HG03575 (cell line): ENCODE measurements at regions not wholly inside any gene's neighbourhood (a gene's known extent, or its start where the extent isn't known, plus 50 kb on each side); places are given as distances from the start of the nearest gene placed in this dataset.

Experiments
- ATAC-seq: cut with Tn5 transposase; IDR thresholded peaks from one replicate; pipeline ENCODE4 v1.9.1; 2021; ENCODE audit not compliant: unreplicated experiment, insufficient number of reproducible peaks, low FRiP score; ENCODE audit errors: extremely low read depth

DNA sequence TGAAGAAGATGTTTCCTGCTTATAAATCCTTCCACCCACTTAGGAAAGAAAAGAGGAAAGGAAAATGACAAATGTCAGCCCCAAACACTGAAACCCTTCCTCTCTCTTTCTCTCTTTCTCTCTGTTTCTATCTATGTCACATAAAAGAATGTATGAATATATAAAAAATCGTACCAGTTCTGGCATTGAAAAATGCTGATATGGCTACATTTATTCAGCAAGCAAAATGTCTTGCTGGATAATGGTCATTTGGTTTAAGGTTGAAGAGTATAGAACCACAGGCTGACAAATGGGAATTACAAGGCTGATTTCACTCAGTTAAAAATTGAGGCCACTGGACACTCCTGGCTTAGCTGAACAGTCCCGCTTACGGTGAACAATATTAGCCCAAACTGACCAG lies 335.9 kb downstream of the PARP8 start:
- ATAC-seq, result no peak

DNA sequence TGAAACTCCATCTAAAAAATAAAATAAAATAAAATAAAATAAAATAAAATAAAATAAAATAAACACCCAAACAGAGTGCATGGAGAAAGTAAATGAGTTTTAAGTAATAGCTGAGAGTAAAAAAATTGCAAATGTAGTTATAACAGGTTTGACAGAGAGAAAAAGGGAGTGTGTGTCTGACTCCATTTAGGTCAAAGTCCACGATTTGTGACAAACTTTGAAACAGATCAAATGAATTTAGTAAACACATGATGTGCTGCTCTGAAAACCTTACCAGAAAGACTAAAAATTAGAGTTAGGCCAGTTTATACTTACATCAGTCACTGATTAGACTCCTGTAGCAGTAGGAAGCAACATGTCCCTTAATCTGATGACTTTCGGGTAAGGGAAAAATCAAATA lies 346.6 kb downstream of the PARP8 start:
- ATAC-seq, result no peak

DNA sequence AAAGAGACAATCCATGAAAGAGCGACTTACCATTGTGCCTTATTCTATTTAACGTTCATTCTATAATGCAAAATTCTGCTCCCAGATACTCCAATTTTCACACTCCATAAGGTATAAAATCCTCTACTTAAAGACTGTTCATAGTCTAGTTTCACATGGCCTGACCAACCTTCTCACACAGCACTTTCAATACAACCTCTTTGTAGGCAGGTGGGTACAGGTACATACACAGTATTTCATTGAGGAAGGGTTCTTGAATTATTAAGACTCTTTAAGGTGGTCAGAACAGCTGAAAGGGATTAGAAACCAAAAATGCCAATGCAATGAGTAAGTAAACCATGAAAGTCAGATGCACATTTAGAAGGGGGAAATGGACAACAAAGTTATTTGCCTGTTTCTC lies 352.0 kb downstream of the PARP8 start:
- no peak for ATAC-seq

DNA sequence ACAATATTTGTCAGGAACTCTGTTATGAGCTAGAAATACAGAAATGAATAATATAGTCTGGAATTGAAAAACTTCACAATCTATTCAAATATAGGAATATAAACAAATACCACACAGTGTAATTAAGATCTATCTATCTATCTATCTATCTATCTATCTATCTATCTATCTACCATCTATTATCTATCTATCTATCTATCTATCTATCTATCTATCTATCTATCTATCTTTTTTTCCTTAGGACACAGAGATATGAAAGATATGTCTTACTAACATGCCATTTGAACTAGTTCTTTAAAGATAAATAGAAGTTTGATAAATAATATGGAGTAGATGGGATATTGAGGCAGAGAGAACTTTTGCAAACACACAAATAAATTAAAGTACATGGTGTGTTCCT lies 357.8 kb downstream of the PARP8 start:
- no peak for ATAC-seq

DNA sequence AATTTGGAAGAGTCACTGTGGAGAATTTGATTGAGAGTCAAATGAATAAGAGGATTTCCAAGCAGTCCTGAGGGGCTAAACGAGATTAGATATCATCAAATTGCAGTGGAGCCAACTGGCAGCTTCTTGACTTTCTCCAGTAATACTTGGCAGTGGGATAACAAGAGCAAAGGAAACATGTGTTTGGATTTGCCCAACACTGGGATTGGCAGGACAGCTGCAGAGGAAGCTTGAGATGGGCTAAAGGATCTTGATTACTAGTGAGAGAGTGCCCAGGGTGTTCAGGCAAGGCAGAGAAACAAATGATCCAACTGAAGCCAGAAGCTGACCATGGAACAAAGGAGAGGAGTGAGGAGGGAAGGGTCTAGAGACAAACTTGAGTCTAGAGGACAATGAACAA lies 356.0 kb upstream of the ISL1 start:
- ATAC-seq, result no peak

DNA sequence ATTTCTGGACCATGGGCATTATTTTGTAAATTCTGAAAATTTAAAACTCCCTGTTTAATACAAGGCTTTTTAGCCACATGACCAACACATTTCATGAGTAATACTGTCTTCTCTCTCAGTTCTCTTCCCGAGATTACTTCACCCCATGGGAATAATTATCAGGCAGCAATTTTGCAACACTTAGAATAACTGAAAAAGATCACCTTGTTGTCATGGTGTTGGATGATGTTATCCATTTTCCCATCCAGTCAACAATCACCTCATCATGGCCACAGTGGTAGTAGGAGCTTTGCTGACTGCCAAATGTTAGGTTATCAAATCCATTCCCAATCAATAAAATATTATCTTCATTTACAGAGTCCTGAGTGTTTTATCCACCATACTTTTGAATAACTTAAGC lies 354.9 kb upstream of the ISL1 start:
- no peak for ATAC-seq

DNA sequence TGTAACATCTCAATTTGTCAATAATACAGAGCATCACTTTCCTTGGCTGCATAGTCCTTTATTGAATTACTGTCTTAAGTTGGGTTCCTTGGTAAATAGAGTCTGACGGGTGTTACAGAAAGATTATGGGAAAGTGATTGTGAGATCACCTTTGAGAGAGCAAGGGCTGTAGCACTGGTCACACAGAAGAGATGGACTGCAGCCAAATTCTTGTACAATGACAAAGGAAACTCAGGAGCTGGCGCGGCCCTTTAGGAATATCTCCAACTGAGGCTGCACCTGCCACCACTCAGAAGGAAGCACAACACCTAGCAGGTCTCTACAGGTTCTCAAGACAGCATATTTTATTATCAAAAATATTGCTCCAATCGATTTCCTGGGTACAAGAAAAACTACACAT lies 350.0 kb upstream of the ISL1 start:
- ATAC-seq, result no peak

DNA sequence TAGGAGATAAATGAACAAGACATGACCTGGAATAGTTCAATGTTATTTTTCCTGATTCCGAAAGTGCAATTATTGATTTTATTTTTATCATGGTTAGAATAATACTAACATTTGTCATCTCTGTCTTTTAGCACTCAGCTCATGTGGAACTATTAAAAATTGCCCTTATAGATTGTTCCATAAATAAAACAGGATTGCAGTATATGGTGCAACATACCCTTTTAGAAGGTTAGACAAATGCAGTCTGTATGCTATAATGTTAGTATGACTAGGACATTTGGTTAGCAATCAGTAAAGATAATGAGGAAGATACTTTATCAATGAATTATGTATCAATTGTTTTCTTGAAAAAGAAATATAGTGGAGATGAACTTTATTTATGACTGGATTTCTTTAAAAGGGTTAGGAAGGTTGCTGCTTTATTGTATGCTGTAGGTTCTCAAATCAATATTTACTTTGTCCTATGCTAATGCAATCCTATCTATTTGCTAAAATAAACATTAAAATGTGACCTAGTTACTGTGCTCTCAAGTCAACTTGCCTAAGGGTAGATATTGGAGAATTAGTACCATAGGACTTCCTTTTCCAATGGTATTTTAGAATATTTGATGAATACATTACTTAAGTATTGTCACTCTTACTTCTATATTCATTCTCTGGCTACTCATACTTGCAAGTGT lies 348.9 kb upstream of the ISL1 start:
- ATAC-seq, result no peak

DNA sequence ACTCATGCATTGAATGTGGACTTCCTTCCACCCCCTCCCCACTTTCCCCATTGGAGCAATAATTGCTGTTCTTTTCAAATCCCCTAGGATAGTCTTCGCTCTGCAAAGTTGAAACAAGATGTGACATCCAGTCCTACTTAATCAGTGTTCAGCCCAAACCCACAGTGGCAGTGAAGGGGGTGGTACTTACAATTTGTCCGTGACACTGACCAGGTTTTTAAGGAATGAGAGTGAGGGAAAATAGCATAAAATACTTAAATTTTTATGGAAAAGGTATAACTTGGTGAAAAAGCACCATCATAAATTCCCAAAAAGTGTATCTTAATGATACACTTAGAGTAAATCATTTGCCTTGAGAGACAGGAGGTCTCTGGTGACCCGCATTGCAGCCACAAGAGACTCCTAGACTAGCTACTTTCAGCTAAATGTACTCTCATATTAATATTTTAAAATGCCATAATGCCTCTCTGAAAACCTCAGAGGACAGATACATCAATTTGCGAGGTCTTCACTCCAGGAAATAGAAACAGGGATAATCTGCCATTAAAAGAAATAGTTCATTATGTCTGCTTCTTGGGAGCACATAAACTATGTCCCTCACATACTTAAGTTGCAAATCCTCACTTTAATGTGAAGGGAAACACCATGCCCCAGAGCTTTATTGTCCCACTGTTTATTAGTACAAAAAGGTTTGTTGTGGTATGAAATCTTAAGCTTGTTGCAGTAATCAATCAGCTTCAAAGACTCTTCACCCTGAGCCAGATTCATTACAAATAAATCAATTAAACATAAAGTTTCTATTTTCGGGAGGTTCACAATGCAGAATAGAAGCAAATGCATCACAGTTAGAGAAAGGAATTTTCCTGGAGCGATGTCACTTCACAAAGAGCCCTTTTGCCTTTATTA lies 343.6 kb upstream of the ISL1 start:
- ATAC-seq, result no peak

DNA sequence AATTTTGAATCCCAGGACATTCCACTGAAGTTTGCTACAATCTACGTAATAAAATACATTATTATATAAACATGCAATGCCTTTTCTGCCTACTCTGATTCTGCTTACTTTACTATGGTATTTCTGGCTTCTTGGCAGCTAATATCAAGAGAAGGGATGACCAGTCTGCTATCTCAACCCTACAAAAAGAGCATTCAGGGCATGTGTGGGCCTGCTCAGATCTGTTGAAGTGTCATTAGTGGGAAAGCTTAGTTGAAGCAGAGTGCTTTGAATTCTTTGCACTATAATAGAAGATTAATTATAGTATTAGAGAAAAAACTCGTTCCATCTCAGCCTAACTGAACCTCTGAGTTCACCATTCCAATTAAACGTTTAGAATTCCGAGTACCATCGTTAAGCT lies 339.5 kb upstream of the ISL1 start:
- ATAC-seq, result no peak

DNA sequence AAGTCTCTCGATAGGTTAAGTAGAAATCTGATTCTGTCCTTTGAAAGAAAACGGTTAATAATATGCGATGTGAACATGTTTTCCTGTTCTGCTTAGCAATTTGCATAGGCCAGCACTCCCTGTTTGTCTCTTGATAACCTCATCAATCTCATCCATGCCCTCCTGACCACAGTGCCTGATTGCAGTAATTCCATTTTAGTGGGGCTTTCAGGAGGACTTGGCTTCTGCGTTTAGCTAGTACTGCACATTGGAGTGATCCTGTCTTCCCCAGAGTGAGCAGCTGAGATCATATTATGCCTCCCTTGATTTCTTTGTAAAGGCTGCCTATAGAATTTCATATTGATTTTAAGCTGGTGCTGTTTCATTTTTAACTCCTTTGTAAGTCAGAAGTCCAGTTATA lies 335.9 kb upstream of the ISL1 start:
- no peak for ATAC-seq

DNA sequence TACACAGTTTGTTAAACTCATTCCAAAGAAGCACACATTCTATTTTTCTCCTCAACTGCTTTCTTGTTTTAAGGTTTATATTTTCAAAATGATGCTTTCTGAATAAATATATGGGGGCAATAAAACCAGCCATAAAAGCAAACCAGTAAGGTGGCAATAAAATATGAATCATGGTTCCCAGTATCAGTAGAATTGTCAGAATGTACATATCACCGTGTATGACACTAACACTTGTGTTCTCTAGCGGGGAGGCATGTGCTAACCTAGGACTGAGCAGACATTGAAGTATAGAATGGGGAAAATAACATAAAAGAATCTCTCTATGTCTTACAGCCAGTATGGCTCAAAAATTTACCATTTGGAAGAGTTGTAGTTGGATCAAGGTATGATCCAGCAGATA lies 329.9 kb upstream of the ISL1 start:
- no peak for ATAC-seq

DNA sequence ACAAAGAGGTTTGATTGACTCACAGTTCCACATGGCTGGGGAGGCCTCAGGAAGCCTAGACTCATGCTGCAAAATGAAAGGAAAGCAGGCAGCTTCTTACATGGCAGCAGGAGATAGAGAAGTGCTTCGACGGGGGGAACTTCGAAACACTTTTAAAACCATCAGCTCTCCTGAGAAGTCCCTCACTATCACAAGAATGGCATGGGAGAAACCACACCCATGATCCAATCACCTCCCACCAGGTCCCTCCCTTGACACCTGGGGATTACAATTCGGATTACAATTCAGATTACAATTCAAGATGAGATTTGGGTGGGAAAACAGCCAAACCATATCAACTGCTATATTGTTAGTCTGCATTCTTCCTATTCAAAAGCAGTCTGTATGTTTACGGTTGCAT lies 322.3 kb upstream of the ISL1 start:
- no peak for ATAC-seq

DNA sequence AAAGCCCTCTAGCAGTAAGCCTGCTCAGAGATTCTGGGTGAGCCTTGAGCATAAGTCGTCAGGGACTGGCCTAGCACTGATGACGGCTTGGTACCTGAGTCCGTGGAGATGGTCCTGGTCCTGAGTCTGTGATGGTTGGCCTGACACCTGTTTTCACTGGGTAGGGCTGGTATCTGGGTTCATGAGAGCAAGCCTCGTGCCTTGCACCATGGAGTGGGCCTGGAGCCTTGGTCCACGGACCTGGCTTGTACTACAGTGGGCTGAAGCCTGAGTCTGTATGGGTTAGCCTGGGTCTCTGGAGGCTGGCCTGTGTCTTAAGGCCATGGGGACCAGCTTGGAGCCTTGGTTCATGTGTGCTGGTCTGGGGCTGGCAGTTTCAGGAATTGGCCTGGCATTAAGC lies 310.3 kb upstream of the ISL1 start:
- ATAC-seq, result no peak

DNA sequence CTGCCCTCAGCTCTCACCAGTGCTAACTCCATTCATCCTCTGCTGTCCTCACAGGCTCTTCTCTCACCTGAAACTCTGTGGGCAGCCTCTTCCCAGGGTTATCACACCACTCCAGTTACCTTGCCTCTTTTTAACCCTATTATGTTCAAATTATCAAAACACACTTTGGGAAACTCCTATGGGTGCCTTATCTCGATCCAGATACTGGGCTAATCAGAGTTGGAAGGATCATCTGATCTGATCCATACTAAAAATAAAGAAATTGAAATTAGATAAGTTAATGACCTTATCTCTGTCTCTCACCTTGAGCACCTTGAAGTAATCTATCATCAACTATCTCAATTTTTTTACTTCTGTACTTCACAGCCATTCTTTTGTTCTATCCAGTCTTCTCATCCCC lies 300.5 kb upstream of the ISL1 start:
- ATAC-seq, result no peak

DNA sequence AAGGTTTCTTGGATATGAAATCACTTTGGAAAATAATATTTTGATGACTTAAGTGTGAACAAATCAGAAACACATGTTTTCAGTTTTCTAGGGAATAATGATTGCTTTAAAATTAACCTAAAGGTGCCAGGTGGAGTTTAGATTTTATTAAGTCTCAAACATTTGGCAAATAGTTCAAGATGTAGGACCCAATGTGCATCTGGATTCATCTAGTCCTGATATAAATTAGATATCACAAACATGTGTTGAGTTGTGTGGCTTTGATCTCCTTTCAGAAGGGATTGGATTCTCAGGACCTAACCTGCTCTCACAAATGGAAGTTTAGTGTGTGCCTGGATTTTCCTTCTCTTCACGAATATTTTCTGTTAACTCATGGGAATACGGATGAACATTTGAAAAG lies 291.4 kb upstream of the ISL1 start:
- ATAC-seq, result no peak

DNA sequence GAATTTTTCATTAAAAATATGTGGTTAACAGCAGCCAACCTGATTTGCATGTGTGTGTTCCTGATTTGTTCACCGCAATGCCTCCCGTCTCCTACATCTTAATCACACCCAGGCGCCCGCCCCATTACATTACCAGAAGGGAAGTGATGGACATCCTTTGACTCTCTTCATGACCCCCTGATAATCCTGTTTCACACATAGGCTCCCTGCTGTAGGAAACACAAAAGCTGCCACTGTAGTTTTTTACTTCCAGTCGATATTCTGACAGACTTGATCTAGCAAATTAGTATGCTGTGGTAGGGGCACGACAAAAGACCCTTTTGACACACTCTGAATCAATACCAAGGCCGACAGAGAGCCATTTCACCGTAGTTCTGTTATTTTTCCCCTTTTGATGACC lies 287.8 kb upstream of the ISL1 start:
- ATAC-seq, result no peak

DNA sequence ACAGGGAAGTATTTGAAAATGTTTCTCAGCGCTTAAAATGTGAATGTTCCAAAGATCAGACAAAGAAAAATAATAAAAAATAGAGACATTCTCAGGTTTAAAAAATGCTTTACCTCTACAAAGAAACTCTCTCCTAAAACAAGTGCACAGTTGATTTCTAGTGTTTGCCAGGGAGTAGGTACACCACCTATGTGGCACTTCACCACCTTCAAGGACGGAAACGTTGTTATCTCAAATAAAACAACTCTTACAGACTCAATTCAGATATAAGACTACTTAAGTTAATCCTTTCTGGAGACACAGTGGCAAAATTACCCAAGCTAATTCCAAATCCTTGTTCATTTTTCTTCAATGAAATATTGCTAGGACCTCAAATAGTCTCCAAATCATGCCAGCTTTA lies 286.4 kb upstream of the ISL1 start:
- no peak for ATAC-seq

DNA sequence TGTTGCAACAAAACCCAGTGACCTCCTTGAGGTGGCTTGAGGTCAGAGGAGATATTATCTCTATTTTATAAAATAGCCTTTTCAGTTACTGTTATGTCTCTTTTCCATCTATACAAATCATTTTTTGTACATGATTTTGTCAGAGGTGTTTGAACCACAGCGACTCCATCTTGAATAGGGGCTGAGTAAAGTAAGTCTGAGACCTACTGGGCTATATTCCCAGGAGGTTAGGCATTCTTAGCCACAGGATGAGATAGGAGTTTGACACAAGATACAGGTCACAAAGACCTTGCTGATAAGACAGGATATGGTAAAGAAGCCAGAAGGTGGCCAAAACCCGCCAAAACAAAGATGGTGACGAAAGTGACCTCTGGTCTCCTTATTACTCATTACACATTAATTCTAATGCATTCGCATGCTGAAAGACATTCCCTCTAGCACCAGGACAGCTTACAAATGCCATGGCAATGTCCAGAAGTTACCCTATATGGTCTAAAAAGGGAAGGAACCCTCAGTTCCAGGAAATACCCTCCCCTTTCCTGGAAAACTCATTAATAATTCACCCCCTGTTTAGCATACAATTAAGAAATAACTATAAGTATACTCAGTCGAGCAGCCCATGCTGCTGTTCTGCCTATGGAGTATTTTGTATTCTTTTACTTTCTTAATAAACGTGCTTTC lies 283.9 kb upstream of the ISL1 start:
- no peak for ATAC-seq

DNA sequence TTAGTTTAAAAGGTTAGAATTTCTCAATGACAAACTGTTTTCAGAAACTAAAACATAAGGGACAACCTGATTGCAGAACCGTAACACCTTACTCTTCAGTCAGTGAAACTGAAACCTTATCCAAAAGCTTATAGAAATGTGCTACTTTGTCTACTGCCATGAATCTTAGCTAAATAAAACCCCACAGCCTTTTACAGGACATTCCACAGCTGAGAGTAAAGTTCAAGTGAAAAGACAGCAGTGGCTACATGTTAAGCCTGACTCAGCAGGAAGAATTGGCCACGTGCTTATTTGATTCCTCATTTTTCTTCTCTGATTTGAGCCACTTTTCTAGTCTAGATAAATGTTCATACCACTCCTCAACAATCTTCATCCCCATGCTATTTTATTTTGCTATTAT lies 278.7 kb upstream of the ISL1 start:
- no peak for ATAC-seq
